ENCODE measurements at regions not wholly inside any gene's neighbourhood (a gene's known extent, or its start where the extent isn't known, plus 50 kb on each side); places are given as distances from the start of the nearest gene placed in this dataset.

DNA sequence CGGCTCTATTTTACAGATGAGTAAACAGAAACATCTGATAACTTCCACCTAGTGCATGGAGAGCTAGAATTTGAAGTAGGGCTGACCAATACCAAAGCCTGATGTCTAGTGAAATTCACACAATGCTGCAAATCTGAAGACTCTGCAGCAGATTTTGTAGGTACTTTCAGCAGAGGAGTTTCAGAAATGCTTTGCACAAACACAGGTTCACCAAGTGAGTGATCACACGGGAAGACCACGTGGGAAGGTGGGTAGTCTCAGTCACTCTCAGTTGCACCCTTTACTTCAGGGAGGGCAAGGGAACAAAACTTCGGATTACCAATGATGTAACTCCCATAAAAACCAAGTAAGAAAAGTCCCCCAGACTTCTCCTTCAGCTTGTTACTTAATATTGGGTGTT is 63.3 kb upstream of the DAAM1 start:
- intact Hi-C loops (cut with micrococcal nuclease) = no loop called here
- H3K9me3 ChIP-seq (replicated peaks) = no peaks in the 10 kb centered on the region
- H3K27me3 ChIP-seq (ENCODE audit: low read depth) = no peaks in the 10 kb centered on the region
- no peaks in the 10 kb centered on the region for H3K36me3 ChIP-seq
- no peak overlapping the region for H3K4me3 ChIP-seq
- TF ChIP-seq, protein P1, sequence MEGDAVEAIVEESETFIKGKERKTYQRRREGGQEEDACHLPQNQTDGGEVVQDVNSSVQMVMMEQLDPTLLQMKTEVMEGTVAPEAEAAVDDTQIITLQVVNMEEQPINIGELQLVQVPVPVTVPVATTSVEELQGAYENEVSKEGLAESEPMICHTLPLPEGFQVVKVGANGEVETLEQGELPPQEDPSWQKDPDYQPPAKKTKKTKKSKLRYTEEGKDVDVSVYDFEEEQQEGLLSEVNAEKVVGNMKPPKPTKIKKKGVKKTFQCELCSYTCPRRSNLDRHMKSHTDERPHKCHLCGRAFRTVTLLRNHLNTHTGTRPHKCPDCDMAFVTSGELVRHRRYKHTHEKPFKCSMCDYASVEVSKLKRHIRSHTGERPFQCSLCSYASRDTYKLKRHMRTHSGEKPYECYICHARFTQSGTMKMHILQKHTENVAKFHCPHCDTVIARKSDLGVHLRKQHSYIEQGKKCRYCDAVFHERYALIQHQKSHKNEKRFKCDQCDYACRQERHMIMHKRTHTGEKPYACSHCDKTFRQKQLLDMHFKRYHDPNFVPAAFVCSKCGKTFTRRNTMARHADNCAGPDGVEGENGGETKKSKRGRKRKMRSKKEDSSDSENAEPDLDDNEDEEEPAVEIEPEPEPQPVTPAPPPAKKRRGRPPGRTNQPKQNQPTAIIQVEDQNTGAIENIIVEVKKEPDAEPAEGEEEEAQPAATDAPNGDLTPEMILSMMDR (IDR thresholded peaks at IDR 0.05; ENCODE audit: borderline replicate concordance) = no peak
- H3K4me1 ChIP-seq = peaks cover 5% of the 10 kb centered on the region
- no peak for DNase-seq
- no peak overlapping the region for H3K27ac ChIP-seq (replicated peaks)

DNA sequence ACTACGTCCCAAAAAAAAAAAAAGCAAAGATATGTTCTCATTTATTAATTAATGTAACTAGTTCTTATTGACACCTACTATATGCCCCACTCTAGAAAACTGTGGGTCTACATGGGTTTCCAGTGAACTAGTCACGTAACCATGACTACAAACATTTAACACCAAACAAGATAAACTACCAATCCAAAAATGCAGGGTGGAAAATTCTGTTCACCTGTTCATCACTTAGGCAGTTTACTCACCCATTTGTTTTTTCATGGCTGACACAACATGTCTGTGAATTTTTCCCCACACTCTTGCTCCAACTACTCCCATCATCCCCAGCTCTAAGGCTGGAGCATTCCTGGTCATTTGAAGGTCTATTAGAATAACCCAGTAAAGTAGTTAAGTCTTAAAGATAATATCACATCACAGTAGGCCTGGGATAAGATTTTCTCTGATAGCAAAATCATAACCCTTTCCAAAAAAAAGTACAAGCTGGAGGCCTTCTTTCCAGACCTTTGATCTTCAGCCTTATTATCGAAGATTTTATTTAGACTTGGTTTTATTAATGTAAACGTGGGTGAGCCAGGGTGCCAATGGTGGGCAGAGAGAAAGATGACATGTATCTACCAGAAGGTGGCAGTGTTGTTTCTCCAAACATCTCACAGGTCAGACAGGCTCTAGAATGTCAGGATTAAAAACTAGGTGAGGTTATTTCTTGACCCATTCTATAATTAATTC is 61.6 kb upstream of the DAAM1 start:
- DNase-seq = no peak
- Histone ChIP-seq H3K27me3 (ENCODE audit: low read depth) (no peaks in the 10 kb centered on the region), H3K4me3 (no peak overlapping the region), H3K36me3 (no peaks in the 10 kb centered on the region), H3K27ac (replicated peaks) (no peak overlapping the region), H3K9me3 (replicated peaks) (no peaks in the 10 kb centered on the region), H3K4me1 (peaks cover 9% of the 10 kb centered on the region)
- intact Hi-C loops (cut with micrococcal nuclease) = loop anchor here (2.0 kb wide), 1 partner anchor 318 kb away; no protein-coding TSS in a partner anchor
- TF ChIP-seq, protein P1 (IDR thresholded peaks at IDR 0.05; ENCODE audit: borderline replicate concordance) = peak; percentile 85

DNA sequence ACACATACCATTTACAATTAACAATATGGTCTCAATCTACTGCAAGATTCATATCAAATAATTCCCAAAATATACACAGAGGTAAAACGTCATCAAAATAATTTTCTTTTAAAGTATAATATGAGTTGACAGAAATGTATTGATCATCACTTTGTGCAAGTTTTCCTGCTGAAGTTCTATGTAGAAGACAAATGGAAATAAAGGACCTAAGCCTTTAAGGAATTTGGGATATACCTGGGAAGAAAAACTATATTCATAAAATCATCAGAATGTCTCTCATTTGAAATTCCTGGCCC is 61.1 kb upstream of the DAAM1 start:
- H3K27ac ChIP-seq (replicated peaks) = no peak overlapping the region
- H3K27me3 ChIP-seq (ENCODE audit: low read depth) = no peaks in the 10 kb centered on the region
- H3K9me3 ChIP-seq (replicated peaks) = no peaks in the 10 kb centered on the region
- intact Hi-C loops (cut with micrococcal nuclease) = loop anchor here (2.0 kb wide), 1 partner anchor 317 kb away; no protein-coding TSS in a partner anchor
- H3K4me3 ChIP-seq = no peak overlapping the region
- TF ChIP-seq, protein P1 (IDR thresholded peaks at IDR 0.05; ENCODE audit: borderline replicate concordance) = no peak
- DNase-seq = no peak
- peaks cover 9% of the 10 kb centered on the region for H3K4me1 ChIP-seq
- H3K36me3 ChIP-seq = no peaks in the 10 kb centered on the region

DNA sequence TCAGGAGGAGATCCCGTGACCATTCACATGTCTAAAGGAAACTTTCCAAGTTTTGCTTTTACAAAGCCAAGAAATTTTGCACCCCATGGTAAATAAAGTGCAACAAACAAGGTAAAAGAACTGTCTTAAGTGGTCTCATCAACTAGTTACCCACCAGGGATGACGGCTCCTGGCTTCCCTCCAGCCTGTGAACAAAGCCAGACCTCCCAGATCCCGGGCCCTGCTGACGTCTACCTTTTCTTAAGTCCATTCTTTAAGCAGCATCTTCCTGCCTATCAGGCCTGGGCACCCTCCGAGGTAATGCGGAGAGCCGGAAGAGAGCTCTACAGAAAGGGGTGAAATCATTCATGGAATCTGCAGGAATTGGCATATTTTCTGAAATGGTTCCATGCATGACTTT is 58.0 kb upstream of the DAAM1 start:
- intact Hi-C loops (cut with micrococcal nuclease) = no loop called here
- H3K9me3 ChIP-seq (replicated peaks) = no peaks in the 10 kb centered on the region

DNA sequence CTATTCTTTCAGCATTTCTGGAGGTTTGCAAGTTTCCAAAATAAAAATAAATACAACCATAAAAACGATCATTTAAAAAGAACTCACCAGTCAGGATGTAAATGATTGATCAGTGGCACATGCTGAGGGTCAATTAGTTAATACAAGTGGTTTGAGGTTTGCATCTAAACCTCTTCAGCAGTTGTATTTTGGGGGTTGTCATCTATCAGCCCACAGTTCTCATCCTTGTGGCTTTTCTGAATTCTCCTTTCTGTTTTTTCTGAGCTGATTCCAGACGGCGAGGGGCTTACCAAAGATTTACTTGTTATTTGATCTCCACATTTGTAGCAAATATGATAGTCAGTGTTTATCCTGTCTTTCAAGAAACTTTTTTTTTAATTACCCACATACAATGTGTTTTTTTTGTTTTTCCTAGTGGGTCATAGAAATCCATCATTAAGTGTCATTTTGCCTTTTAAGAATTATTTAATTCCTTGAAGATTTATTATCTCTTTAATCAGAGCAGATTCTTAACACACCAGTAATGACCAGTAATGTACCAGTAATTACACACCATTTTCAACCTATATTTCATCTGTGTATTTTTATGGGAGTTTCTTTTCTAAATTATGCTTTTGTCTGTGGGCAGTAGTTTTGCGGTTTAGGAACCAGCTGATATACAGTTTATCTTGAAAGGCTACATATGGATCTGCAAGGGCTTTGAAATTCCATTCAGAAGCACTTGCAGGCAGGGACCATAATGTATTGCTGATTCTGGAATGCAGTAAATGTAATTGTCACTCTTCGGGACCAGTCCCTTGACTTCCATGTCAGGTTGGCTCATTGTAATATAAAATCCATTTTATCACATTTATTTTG is 56.3 kb upstream of the DAAM1 start:
- Histone ChIP-seq H3K4me3 (no peak overlapping the region), H3K27ac (replicated peaks) (no peak overlapping the region), H3K9me3 (replicated peaks) (no peaks in the 10 kb centered on the region), H3K27me3 (ENCODE audit: low read depth) (no peaks in the 10 kb centered on the region), H3K4me1 (peaks cover 12% of the 10 kb centered on the region), H3K36me3 (no peaks in the 10 kb centered on the region)
- DNase-seq = no peak
- TF ChIP-seq, protein P1 (IDR thresholded peaks at IDR 0.05; ENCODE audit: borderline replicate concordance) = no peak
- intact Hi-C loops (cut with micrococcal nuclease) = no loop called here

More for the DNA sequence above, 58.0 kb upstream of the DAAM1 start:
- H3K27me3 ChIP-seq (ENCODE audit: low read depth) = no peaks in the 10 kb centered on the region
- H3K36me3 ChIP-seq = no peaks in the 10 kb centered on the region
- no peak overlapping the region for H3K27ac ChIP-seq (replicated peaks)
- H3K4me3 ChIP-seq = peak overlapping the region; percentile 26
- TF ChIP-seq, protein P1 (IDR thresholded peaks at IDR 0.05; ENCODE audit: borderline replicate concordance) = no peak
- peaks cover 12% of the 10 kb centered on the region for H3K4me1 ChIP-seq
- no peak for DNase-seq

Data from left ventricle myocardium inferior (tissue), 1 donor.